SK-N-SH (cell line): ENCODE measurements at regions not wholly inside any gene's neighbourhood (a gene's known extent, or its start where the extent isn't known, plus 50 kb on each side); places are given as distances from the start of the nearest gene placed in this dataset.
A peak's percentile ranks its signal among the peaks of the same experiment; 100 is the strongest.

Experiments used
- CTCF ChIA-PET: fragments of 300-600, 350-600 bp; formaldehyde crosslinking; extraction: SDS; loops from one replicate; lab custom pipeline; 2021; lab: Yijun Ruan, JAX
- POLR2A ChIA-PET: fragments of 350-600 bp; sonication (Branson Sonifier 250); formaldehyde crosslinking; extraction: SDS; loops from one replicate; lab custom pipeline; 2020; ENCODE audit warnings: antibody characterized with exemption, inconsistent platforms; lab: Yijun Ruan, JAX
- DNase-seq: peaks from one replicate; pipeline ENCODE4 v3.0.0; 2012
- H2AFZ ChIP-seq: fragments of 200-600 bp; sonication (generic); 2 replicates; pipeline ENCODE4 v1.8.1; 2016; ENCODE audit warnings: antibody characterized with exemption, mild to moderate bottlenecking, low read depth
- H3F3A ChIP-seq: fragments of 200-600 bp; sonication (generic); replicated peaks from 2 replicates; pipeline ENCODE3; 2016; ENCODE audit warnings: antibody characterized with exemption, mild to moderate bottlenecking; ENCODE audit not compliant: insufficient read depth
- H3K27ac ChIP-seq, 2 experiments: fragments of 200-500 bp in 1 of 2; fragments of 200-600 bp in 1 of 2; sonication (Bioruptor generic) in 1 of 2; sonication (generic), shearing (Covaris generic) in 1 of 2; 2 replicates each; pipeline versions ENCODE4 v1.5.1 to v1.6.1; 2014 to 2016; ENCODE audit warnings: low read depth in 2 of 2, inconsistent platforms in 1 of 2, low read length in 1 of 2, mild to moderate bottlenecking in 1 of 2, mixed read lengths in 1 of 2
- H3K27me3 ChIP-seq: fragments of 200-600 bp; sonication (generic), shearing (Covaris generic); 2 replicates; pipeline ENCODE4 v1.6.1; 2016; ENCODE audit warnings: mixed run types; ENCODE audit not compliant: insufficient read depth
- H3K36me3 ChIP-seq, 2 experiments: fragments of 200-500 bp in 1 of 2; fragments of 200-600 bp in 1 of 2; sonication (Bioruptor generic) in 1 of 2; sonication (generic) in 1 of 2; replicated peaks in 1 of 2; 2 replicates each; pipeline versions ENCODE3 to v1.5.1; 2014 to 2016; ENCODE audit warnings: low read length in 1 of 2, mild to moderate bottlenecking in 1 of 2; ENCODE audit not compliant: insufficient read depth in 2 of 2, control insufficient read depth in 1 of 2
- H3K4me1 ChIP-seq, 2 experiments: fragments of 200-500 bp in 1 of 2; fragments of 200-600 bp in 1 of 2; sonication (Bioruptor generic) in 1 of 2; sonication (generic), shearing (Covaris generic) in 1 of 2; 2 replicates each; pipeline versions ENCODE4 v1.5.1 to v1.6.1; 2014 to 2016; ENCODE audit warnings: low read depth in 1 of 2, low read length in 1 of 2, mixed run types in 1 of 2; ENCODE audit not compliant: insufficient read depth in 2 of 2, control insufficient read depth in 1 of 2
- H3K4me2 ChIP-seq: fragments of 200-600 bp; sonication (generic), shearing (Covaris generic); 2 replicates; pipeline ENCODE4 v1.6.1; 2017; ENCODE audit warnings: mixed run types
- H3K4me3 ChIP-seq, 2 experiments: fragments of 200-500 bp in 1 of 2; fragments of 200-600 bp in 1 of 2; sonication (Bioruptor generic) in 1 of 2; sonication (generic), shearing (Covaris generic) in 1 of 2; 2 replicates each; pipeline versions ENCODE4 v1.5.1 to v1.8.1; 2014 to 2016; ENCODE audit warnings: low read depth in 2 of 2, inconsistent platforms in 1 of 2, low read length in 1 of 2, mild to moderate bottlenecking in 1 of 2, mixed read lengths in 1 of 2, moderate library complexity in 1 of 2
- H3K79me2 ChIP-seq: fragments of 200-600 bp; sonication (generic); 2 replicates; pipeline ENCODE4 v1.8.1; 2017; ENCODE audit warnings: mild to moderate bottlenecking; ENCODE audit not compliant: insufficient read depth
- H3K9ac ChIP-seq: fragments of 200-600 bp; sonication (generic); 2 replicates; pipeline ENCODE4 v1.6.1; 2017; ENCODE audit warnings: mixed run types
- H3K9me2 ChIP-seq: fragments of 200-600 bp; sonication (generic); 2 replicates; pipeline ENCODE4 v1.6.1; 2017; ENCODE audit warnings: mixed run types
- H3K9me3 ChIP-seq: fragments of 200-600 bp; sonication (generic); 2 replicates; pipeline ENCODE4 v1.6.1; 2017; ENCODE audit warnings: mixed run types, mild to moderate bottlenecking, moderate library complexity
- H4K20me1 ChIP-seq: fragments of 200-600 bp; sonication (generic); 2 replicates; pipeline ENCODE4 v1.6.1; 2017; ENCODE audit warnings: mild to moderate bottlenecking, mixed run types; ENCODE audit not compliant: insufficient read depth
- FOXJ3 ChIP-seq: sonication (generic); formaldehyde crosslinking; IDR thresholded peaks from 2 replicates; pipeline ENCODE4 v1.5.1; 2020; ENCODE audit warnings: mild to moderate bottlenecking, missing genetic modification reagents
- POLR2AphosphoS5 ChIP-seq: IDR thresholded peaks from 2 replicates; pipeline ENCODE4 v1.6.1; 2012; ENCODE audit warnings: low read depth, low read length
- RXRA ChIP-seq: IDR thresholded peaks from 2 replicates; pipeline ENCODE4 v1.4.0; 2012; ENCODE audit warnings: low read depth, mild to moderate bottlenecking, borderline replicate concordance
- SIN3A ChIP-seq: IDR thresholded peaks from 2 replicates; pipeline ENCODE4 v1.6.1; 2012; ENCODE audit warnings: low read depth, mild to moderate bottlenecking, low read length, moderate library complexity, borderline replicate concordance
- WGBS: methylation state at CpG from one replicate; pipeline ENCODE4 v1.1.6; 2017; ENCODE audit warnings: low lambda C conversion rate; 5-methylcytosine and 5-hydroxymethylcytosine counted together
- TF ChIP-seq, protein P1 (sequence below): IDR thresholded peaks from 2 replicates; pipeline ENCODE4 v1.6.1; 2012; ENCODE audit warnings: mild to moderate bottlenecking, low read depth, low read length, moderate library complexity
- TF ChIP-seq, protein P2 (sequence below): IDR thresholded peaks from 2 replicates; pipeline ENCODE4 v1.4.0; 2012; ENCODE audit warnings: low read depth, borderline replicate concordance
- TF ChIP-seq, protein P3 (sequence below): IDR thresholded peaks from 2 replicates; pipeline ENCODE4; 2012
- TF ChIP-seq, protein P4 (sequence below): fragments of 150-350 bp; IDR thresholded peaks from 2 replicates; pipeline ENCODE4 v1.6.1; 2016; ENCODE audit warnings: mild to moderate bottlenecking, low read depth, low read length

DNA sequence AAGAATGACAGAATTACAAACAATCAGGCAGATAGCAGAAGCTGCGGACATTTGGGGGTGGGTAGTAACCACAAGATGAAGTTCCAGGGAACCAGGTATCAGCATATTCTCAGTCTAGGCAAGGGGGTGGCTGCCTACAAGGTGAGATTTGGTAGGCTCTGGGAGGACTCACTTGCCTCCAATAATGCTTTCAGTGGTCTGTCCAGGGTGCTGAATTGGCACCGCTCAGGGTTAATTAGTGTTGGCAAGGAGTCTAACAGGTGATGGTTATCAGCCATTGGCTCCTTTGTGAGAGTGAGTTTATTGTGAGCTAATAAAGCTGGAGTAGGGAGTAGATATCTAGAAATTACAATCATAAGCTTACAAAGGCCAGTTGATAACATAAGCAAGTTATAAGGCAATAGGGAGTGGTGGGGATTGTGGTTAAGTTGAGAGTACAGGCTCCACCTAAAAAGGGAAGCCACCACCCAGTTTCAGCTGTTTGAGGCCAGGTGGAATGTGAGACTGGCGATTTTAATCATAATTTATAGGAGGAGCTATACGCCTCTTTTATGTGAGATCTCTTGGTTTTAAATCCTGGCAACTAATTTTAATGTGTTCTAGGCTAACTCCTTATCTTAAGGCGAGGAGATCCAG lies 320.5 kb downstream of the MIAT start:
- WGBS: 38% methylated on average over 5 of the region's 5 CpGs
- TF ChIP-seq, protein P1, sequence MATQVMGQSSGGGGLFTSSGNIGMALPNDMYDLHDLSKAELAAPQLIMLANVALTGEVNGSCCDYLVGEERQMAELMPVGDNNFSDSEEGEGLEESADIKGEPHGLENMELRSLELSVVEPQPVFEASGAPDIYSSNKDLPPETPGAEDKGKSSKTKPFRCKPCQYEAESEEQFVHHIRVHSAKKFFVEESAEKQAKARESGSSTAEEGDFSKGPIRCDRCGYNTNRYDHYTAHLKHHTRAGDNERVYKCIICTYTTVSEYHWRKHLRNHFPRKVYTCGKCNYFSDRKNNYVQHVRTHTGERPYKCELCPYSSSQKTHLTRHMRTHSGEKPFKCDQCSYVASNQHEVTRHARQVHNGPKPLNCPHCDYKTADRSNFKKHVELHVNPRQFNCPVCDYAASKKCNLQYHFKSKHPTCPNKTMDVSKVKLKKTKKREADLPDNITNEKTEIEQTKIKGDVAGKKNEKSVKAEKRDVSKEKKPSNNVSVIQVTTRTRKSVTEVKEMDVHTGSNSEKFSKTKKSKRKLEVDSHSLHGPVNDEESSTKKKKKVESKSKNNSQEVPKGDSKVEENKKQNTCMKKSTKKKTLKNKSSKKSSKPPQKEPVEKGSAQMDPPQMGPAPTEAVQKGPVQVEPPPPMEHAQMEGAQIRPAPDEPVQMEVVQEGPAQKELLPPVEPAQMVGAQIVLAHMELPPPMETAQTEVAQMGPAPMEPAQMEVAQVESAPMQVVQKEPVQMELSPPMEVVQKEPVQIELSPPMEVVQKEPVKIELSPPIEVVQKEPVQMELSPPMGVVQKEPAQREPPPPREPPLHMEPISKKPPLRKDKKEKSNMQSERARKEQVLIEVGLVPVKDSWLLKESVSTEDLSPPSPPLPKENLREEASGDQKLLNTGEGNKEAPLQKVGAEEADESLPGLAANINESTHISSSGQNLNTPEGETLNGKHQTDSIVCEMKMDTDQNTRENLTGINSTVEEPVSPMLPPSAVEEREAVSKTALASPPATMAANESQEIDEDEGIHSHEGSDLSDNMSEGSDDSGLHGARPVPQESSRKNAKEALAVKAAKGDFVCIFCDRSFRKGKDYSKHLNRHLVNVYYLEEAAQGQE: peak; percentile 87
- TF ChIP-seq, protein P2, sequence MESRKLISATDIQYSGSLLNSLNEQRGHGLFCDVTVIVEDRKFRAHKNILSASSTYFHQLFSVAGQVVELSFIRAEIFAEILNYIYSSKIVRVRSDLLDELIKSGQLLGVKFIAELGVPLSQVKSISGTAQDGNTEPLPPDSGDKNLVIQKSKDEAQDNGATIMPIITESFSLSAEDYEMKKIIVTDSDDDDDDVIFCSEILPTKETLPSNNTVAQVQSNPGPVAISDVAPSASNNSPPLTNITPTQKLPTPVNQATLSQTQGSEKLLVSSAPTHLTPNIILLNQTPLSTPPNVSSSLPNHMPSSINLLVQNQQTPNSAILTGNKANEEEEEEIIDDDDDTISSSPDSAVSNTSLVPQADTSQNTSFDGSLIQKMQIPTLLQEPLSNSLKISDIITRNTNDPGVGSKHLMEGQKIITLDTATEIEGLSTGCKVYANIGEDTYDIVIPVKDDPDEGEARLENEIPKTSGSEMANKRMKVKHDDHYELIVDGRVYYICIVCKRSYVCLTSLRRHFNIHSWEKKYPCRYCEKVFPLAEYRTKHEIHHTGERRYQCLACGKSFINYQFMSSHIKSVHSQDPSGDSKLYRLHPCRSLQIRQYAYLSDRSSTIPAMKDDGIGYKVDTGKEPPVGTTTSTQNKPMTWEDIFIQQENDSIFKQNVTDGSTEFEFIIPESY: no peak
- TF ChIP-seq, all 33 proteins: peak for 1
- no peak overlapping the region for H2AFZ ChIP-seq
- H3K27me3 ChIP-seq: no peaks in the 10 kb centered on the region
- H3K27ac ChIP-seq: no peak overlapping the region
- no peak for DNase-seq
- ChIA-PET POLR2A (no interaction called here), CTCF (no interaction called here)
- H3F3A ChIP-seq: no peaks in the 10 kb centered on the region
- H3K9me2 ChIP-seq: no peaks in the 10 kb centered on the region
- H4K20me1 ChIP-seq: no peaks in the 10 kb centered on the region
- H3K79me2 ChIP-seq: no peaks in the 10 kb centered on the region
- H3K9me3 ChIP-seq: no peaks in the 10 kb centered on the region
- H3K4me1 ChIP-seq: no peaks in the 10 kb centered on the region; a peak in 1 of 4 replicates
- H3K36me3 ChIP-seq: no peaks in the 10 kb centered on the region
- no peak overlapping the region for H3K4me2 ChIP-seq
- no peak overlapping the region for H3K9ac ChIP-seq
- H3K4me3 ChIP-seq: no peak overlapping the region

DNA sequence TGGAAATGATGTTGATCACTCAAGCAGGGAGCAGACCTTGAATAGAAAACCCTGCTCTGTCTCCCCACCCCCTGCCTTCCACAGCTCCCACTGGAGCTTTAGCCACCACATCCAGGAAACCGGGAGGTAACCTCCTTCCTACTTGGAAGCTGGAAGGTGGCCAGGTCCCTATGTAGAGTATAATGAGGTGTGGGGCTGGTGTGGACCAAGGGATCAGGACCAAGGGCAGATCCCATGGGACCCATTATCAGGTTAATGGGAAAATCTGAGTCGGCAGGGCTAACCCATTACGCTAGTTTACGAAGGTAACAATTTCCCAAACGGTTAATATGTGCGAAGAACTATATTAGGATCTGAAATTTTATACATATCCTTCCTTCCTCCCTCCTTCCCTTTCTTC lies 321.9 kb downstream of the MIAT start:
- CTCF ChIA-PET: no interaction called here
- POLR2A ChIA-PET: no interaction called here

More for the DNA sequence above, 321.9 kb downstream of the MIAT start:
- Histone ChIP-seq H3K27ac (no peak overlapping the region), H3K27me3 (no peaks in the 10 kb centered on the region), H3K9ac (no peak overlapping the region), H2AFZ (no peak overlapping the region), H4K20me1 (no peaks in the 10 kb centered on the region), H3K4me2 (no peak overlapping the region), H3K9me3 (no peaks in the 10 kb centered on the region), H3K4me1 (no peaks in the 10 kb centered on the region; a peak in 1 of 4 replicates), H3F3A (no peaks in the 10 kb centered on the region), H3K9me2 (no peaks in the 10 kb centered on the region), H3K79me2 (no peaks in the 10 kb centered on the region), H3K4me3 (no peak overlapping the region), H3K36me3 (no peaks in the 10 kb centered on the region)
- TF ChIP-seq, protein P1: peak; percentile 81; the same call in 1 of the 2 replicates
- TF ChIP-seq POLR2AphosphoS5 (no peak), FOXJ3 (no peak), SIN3A (no peak), RXRA (no peak)
- TF ChIP-seq, protein P3, sequence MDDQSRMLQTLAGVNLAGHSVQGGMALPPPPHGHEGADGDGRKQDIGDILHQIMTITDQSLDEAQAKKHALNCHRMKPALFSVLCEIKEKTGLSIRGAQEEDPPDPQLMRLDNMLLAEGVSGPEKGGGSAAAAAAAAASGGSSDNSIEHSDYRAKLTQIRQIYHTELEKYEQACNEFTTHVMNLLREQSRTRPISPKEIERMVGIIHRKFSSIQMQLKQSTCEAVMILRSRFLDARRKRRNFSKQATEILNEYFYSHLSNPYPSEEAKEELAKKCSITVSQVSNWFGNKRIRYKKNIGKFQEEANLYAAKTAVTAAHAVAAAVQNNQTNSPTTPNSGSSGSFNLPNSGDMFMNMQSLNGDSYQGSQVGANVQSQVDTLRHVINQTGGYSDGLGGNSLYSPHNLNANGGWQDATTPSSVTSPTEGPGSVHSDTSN: no peak
- TF ChIP-seq, protein P4, sequence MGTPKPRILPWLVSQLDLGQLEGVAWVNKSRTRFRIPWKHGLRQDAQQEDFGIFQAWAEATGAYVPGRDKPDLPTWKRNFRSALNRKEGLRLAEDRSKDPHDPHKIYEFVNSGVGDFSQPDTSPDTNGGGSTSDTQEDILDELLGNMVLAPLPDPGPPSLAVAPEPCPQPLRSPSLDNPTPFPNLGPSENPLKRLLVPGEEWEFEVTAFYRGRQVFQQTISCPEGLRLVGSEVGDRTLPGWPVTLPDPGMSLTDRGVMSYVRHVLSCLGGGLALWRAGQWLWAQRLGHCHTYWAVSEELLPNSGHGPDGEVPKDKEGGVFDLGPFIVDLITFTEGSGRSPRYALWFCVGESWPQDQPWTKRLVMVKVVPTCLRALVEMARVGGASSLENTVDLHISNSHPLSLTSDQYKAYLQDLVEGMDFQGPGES: no peak
- WGBS: 78% methylated on average over 5 of the region's 6 CpGs
- no peak for DNase-seq
